Endothelial cell of umbilical vein (primary cell): ENCODE measurements at regions not wholly inside any gene's neighbourhood (a gene's known extent, or its start where the extent isn't known, plus 50 kb on each side); places are given as distances from the start of the nearest gene placed in this dataset.

Source experiments
- BruUV-seq: library from RNA; stranded (reverse); fragments of 400-500 nt; replicated peaks from 2 replicates; lab custom pipeline; 2021; lab: Mats Ljungman, UMichigan
- CTCF ChIA-PET: fragments of 300-600, 350-600 bp; sonication (Branson Sonifier 250); formaldehyde crosslinking; loops from one replicate; lab custom pipeline; 2021; ENCODE audit warnings: antibody characterized with exemption, inconsistent platforms; lab: Charles Lee
- POLR2A ChIA-PET: fragments of 300-600, 350-600 bp; sonication (Branson Sonifier 250); formaldehyde crosslinking; loops from one replicate; lab custom pipeline; 2021; ENCODE audit warnings: antibody characterized with exemption, inconsistent platforms; lab: Charles Lee
- DNase-seq: peaks from one replicate; pipeline ENCODE4 v3.0.0-alpha.2; 2011; ENCODE audit warnings: low read depth, low spot score
- FAIRE-seq: peaks from 2 replicates; lab custom pipeline; 2011; peaks lifted over from hg19 to GRCh38; lab: Jason Lieb, UNC
- H2AFZ ChIP-seq: 2 replicates; pipeline ENCODE4 v1.6.0; 2012; ENCODE audit warnings: low read depth, low read length, control low read depth, inconsistent platforms
- H3K27ac ChIP-seq: 2 replicates; pipeline ENCODE4 v1.5.1; 2011; ENCODE audit warnings: low read depth, mild to moderate bottlenecking, control low read depth, low read length, moderate library complexity; ENCODE audit not compliant: insufficient read depth
- H3K27me3 ChIP-seq, 2 experiments: 2 replicates each; pipeline versions ENCODE4 v1.6.0 to v1.6.1; 2011; ENCODE audit warnings: low read length in 2 of 2, mixed read lengths in 1 of 2; ENCODE audit not compliant: control insufficient read depth in 2 of 2, insufficient read depth in 2 of 2
- H3K36me3 ChIP-seq, 2 experiments: 2 replicates in 1 of 2; 3 replicates in 1 of 2; pipeline ENCODE4 v1.5.1; 2011; ENCODE audit warnings: low read length in 2 of 2, mild to moderate bottlenecking in 1 of 2, moderate library complexity in 1 of 2; ENCODE audit not compliant: control insufficient read depth in 2 of 2, insufficient read depth in 2 of 2; ENCODE audit errors: extremely low read depth in 1 of 2
- H3K4me1 ChIP-seq: 3 replicates; pipeline ENCODE4 v1.5.1; 2011; ENCODE audit warnings: mild to moderate bottlenecking, low read length; ENCODE audit not compliant: control insufficient read depth, insufficient read depth; ENCODE audit errors: extremely low read depth
- H3K4me2 ChIP-seq: 2 replicates; pipeline ENCODE4 v1.6.1; 2011; ENCODE audit warnings: low read length, control low read depth, mixed read lengths; ENCODE audit not compliant: insufficient read depth
- H3K4me3 ChIP-seq, 3 experiments: fragments of 200-600 bp in 1 of 3; sonication (generic), shearing (Covaris generic) in 1 of 3; replicated peaks in 1 of 3; 2 replicates each; pipeline ENCODE4 v1.5.1; 2011 to 2016; ENCODE audit warnings: control low read depth in 3 of 3, low read length in 3 of 3, mild to moderate bottlenecking in 2 of 3, inconsistent platforms in 1 of 3, low read depth in 1 of 3, moderate library complexity in 1 of 3; ENCODE audit not compliant: insufficient read depth in 1 of 3
- H3K79me2 ChIP-seq: 2 replicates; pipeline ENCODE4 v1.6.0; 2012; ENCODE audit warnings: low read length, inconsistent platforms; ENCODE audit not compliant: control insufficient read depth, insufficient read depth
- H3K9ac ChIP-seq: replicated peaks from 2 replicates; pipeline ENCODE3; 2011; ENCODE audit warnings: low read length, control low read depth; ENCODE audit not compliant: insufficient read depth; ENCODE audit errors: extremely low read depth
- H3K9me1 ChIP-seq: replicated peaks from 3 replicates; pipeline ENCODE4 v1.6.0; 2011; ENCODE audit warnings: mild to moderate bottlenecking, low read length; ENCODE audit not compliant: control insufficient read depth, insufficient read depth; ENCODE audit errors: extremely low read depth
- H3K9me3 ChIP-seq: replicated peaks from 2 replicates; pipeline ENCODE4 v1.5.1; 2012; ENCODE audit warnings: low read length, inconsistent platforms; ENCODE audit not compliant: control insufficient read depth, insufficient read depth
- H4K20me1 ChIP-seq: replicated peaks from 2 replicates; pipeline ENCODE3; 2011; ENCODE audit warnings: mild to moderate bottlenecking, low read length; ENCODE audit not compliant: control insufficient read depth, insufficient read depth; ENCODE audit errors: extremely low read depth
- CTCF ChIP-seq, 2 donors: IDR thresholded peaks; 1 replicate in 1 of 2; 2 replicates in 1 of 2; pipeline ENCODE4 v1.5.1; 2011; ENCODE audit warnings: low read length in 2 of 2, mild to moderate bottlenecking in 2 of 2, moderate library complexity in 2 of 2, control low read depth in 1 of 2, inconsistent platforms in 1 of 2, low read depth in 1 of 2; ENCODE audit not compliant: insufficient read depth in 1 of 2; ENCODE audit errors: extremely low read depth in 1 of 2
- FOS ChIP-seq: IDR thresholded peaks from 2 replicates; pipeline ENCODE4 v1.6.1; 2011; ENCODE audit warnings: mild to moderate bottlenecking, low read length, moderate library complexity, borderline replicate concordance; ENCODE audit not compliant: insufficient read depth
- GATA2 ChIP-seq: IDR thresholded peaks from 2 replicates; pipeline ENCODE4 v1.7.0; 2011; ENCODE audit warnings: low read depth, mild to moderate bottlenecking, moderate library complexity, mixed read lengths, low read length; ENCODE audit not compliant: insufficient read length, insufficient read depth
- JUN ChIP-seq: IDR thresholded peaks from 2 replicates; pipeline ENCODE4 v1.6.1; 2011; ENCODE audit warnings: borderline replicate concordance, low read depth; ENCODE audit not compliant: insufficient read length, insufficient read depth
- MAX ChIP-seq: IDR thresholded peaks from 2 replicates; pipeline ENCODE4 v1.6.1; 2011; ENCODE audit not compliant: insufficient read depth, insufficient read length
- MYC ChIP-seq: IDR thresholded peaks from one replicate; pipeline ENCODE4 v1.6.1; 2011; ENCODE audit warnings: mild to moderate bottlenecking, low read depth, low read length
- POLR2A ChIP-seq: IDR thresholded peaks from 2 replicates; pipeline ENCODE4 v1.6.1; 2012; ENCODE audit warnings: low read depth, mild to moderate bottlenecking, control low read depth, low read length
- dilution Hi-C: fragments of 300-500 bp; cut with MboI; formaldehyde crosslinking; loops from one replicate; pipeline ENCODE4 v1.15.0; 2019; ENCODE audit warnings: low sequenced_read_pairs; ENCODE audit not compliant: extremely low pct_ligation_motif_present
- intact Hi-C: fragments of 100-400 bp; cut with micrococcal nuclease; formaldehyde crosslinking; loops from one replicate; pipeline ENCODE4 v1.10.0; 2022

- Histone ChIP-seq H4K20me1 (no peaks in the 10 kb centered on the region), H3K4me1 (no peaks in the 10 kb centered on the region), H3K9me1 (no peaks in the 10 kb centered on the region), H3K4me3 (no peak overlapping the region), H3K9me3 (no peaks in the 10 kb centered on the region), H3K36me3 (no peaks in the 10 kb centered on the region), H3K27me3 (no peaks in the 10 kb centered on the region), H3K27ac (no peak overlapping the region), H3K9ac (no peak overlapping the region), H3K4me2 (no peak overlapping the region), H2AFZ (no peak overlapping the region), H3K79me2 (no peaks in the 10 kb centered on the region)
- intact Hi-C loops, result no loop called here
- ChIA-PET POLR2A (no interaction called here), CTCF (no interaction called here)
- no peak for TF ChIP-seq FOS
- TF ChIP-seq POLR2A, result no peak
- no peak for TF ChIP-seq CTCF (IDR thresholded peaks at IDR 0.05; ENCODE audit: extremely low read depth in 1 of 2, insufficient read depth in 1 of 2, low read depth in 1 of 2, low read length in 2 of 2)
- TF ChIP-seq MYC, result no peak
- TF ChIP-seq MAX, result no peak
- no peak for TF ChIP-seq GATA2
- TF ChIP-seq JUN, result no peak
- no peak for FAIRE-seq
- no peak for DNase-seq
- no TSS peak for BruUV-seq
- dilution Hi-C loops, result no loop called here
Observed at GRCh38 chr3:140834266-140835037, 107.2 kb upstream of the SLC25A36 start.
